H9 (cell line): ENCODE measurements at regions not wholly inside any gene's neighbourhood (a gene's known extent, or its start where the extent isn't known, plus 50 kb on each side); places are given as distances from the start of the nearest gene placed in this dataset.

ENCODE experiments used
- DNase-seq: peaks from one replicate; pipeline ENCODE4 v3.0.0-alpha.2; 2017
- H2AFZ ChIP-seq: one replicate; pipeline ENCODE4 v1.6.1; 2013; ENCODE audit warnings: mild to moderate bottlenecking, low read length, control low read depth, moderate library complexity
- H2AK5ac ChIP-seq: 2 replicates; pipeline ENCODE4 v1.6.1; 2013; ENCODE audit warnings: low read length, control low read depth, mixed read lengths; ENCODE audit not compliant: insufficient read length
- H2BK120ac ChIP-seq: one replicate; pipeline ENCODE4 v1.6.1; 2013; ENCODE audit warnings: low read depth, mild to moderate bottlenecking, low read length, control low read depth, inconsistent platforms; ENCODE audit not compliant: poor library complexity, severe bottlenecking
- H2BK12ac ChIP-seq: 2 replicates; pipeline ENCODE4 v1.6.1; 2013; ENCODE audit warnings: low read length, control low read depth, mixed read lengths, low read depth; ENCODE audit not compliant: insufficient read length
- H2BK15ac ChIP-seq: 2 replicates; pipeline ENCODE4 v1.6.1; 2013; ENCODE audit warnings: low read depth, low read length, control low read depth
- H2BK20ac ChIP-seq: one replicate; pipeline ENCODE4 v1.6.1; 2013; ENCODE audit warnings: low read depth, mild to moderate bottlenecking, low read length, control low read depth, inconsistent platforms; ENCODE audit not compliant: poor library complexity, severe bottlenecking
- H2BK5ac ChIP-seq: 2 replicates; pipeline ENCODE4 v1.6.1; 2013; ENCODE audit warnings: low read length, control low read depth, mixed read lengths; ENCODE audit not compliant: insufficient read length
- H3K14ac ChIP-seq: 2 replicates; pipeline ENCODE4 v1.6.1; 2013; ENCODE audit warnings: low read length, control low read depth; ENCODE audit not compliant: insufficient read depth
- H3K18ac ChIP-seq: 2 replicates; pipeline ENCODE4 v1.6.1; 2013; ENCODE audit warnings: low read depth, mild to moderate bottlenecking, mixed read lengths, low read length, control low read depth; ENCODE audit not compliant: insufficient read length
- H3K23ac ChIP-seq: 2 replicates; pipeline ENCODE4 v1.6.1; 2013; ENCODE audit warnings: low read length, control low read depth, mixed read lengths, low read depth; ENCODE audit not compliant: insufficient read length
- H3K23me2 ChIP-seq: 2 replicates; pipeline ENCODE4 v1.6.1; 2013; ENCODE audit warnings: low read depth, mild to moderate bottlenecking, mixed read lengths, low read length, control low read depth; ENCODE audit not compliant: insufficient read length, poor library complexity, severe bottlenecking
- H3K27ac ChIP-seq: 2 replicates; pipeline ENCODE4 v1.5.1; 2013; ENCODE audit warnings: low read length, control low read depth, mixed read lengths, low read depth; ENCODE audit not compliant: insufficient read length
- H3K27me3 ChIP-seq: 2 replicates; pipeline ENCODE4 v1.6.1; 2013; ENCODE audit warnings: low read length, control low read depth, inconsistent platforms; ENCODE audit not compliant: insufficient read depth
- H3K4ac ChIP-seq: 2 replicates; pipeline ENCODE4 v1.6.1; 2013; ENCODE audit warnings: low read depth, mild to moderate bottlenecking, control low read depth, inconsistent platforms, low read length, moderate library complexity
- H3K4me1 ChIP-seq: 2 replicates; pipeline ENCODE4 v1.6.1; 2013; ENCODE audit warnings: low read length, control low read depth, inconsistent platforms; ENCODE audit not compliant: insufficient read depth
- H3K4me2 ChIP-seq: 2 replicates; pipeline ENCODE4 v1.6.1; 2013; ENCODE audit warnings: low read length, control low read depth, mixed read lengths; ENCODE audit not compliant: insufficient read length, insufficient read depth
- H3K56ac ChIP-seq: 2 replicates; pipeline ENCODE4 v1.6.1; 2013; ENCODE audit warnings: low read depth, mild to moderate bottlenecking, mixed read lengths, low read length, control low read depth; ENCODE audit not compliant: insufficient read length
- H3K79me1 ChIP-seq: 2 replicates; pipeline ENCODE4 v1.6.1; 2013; ENCODE audit warnings: low read depth, mild to moderate bottlenecking, moderate library complexity, low read length, control low read depth, inconsistent platforms; ENCODE audit not compliant: insufficient read depth, poor library complexity, severe bottlenecking
- H3K79me2 ChIP-seq: 2 replicates; pipeline ENCODE4 v1.6.1; 2013; ENCODE audit warnings: low read length, control low read depth, inconsistent platforms; ENCODE audit not compliant: insufficient read depth
- H3K9ac ChIP-seq: 2 replicates; pipeline ENCODE4 v1.6.1; 2013; ENCODE audit warnings: low read length, control low read depth, mixed read lengths; ENCODE audit not compliant: insufficient read length; ENCODE audit errors: extremely low read depth
- H3K9me3 ChIP-seq: one replicate; pipeline ENCODE4 v1.6.1; 2013; ENCODE audit warnings: low read depth, low read length, inconsistent platforms; ENCODE audit not compliant: control insufficient read depth
- H3T11ph ChIP-seq: one replicate; pipeline ENCODE4 v1.6.1; 2013; ENCODE audit warnings: mild to moderate bottlenecking, low read length, control low read depth, inconsistent platforms
- H4K20me1 ChIP-seq: one replicate; pipeline ENCODE4 v1.6.1; 2013; ENCODE audit not compliant: control insufficient read depth, insufficient read length, insufficient read depth
- H4K5ac ChIP-seq: 2 replicates; pipeline ENCODE4 v1.6.1; 2013; ENCODE audit warnings: low read depth, mild to moderate bottlenecking, mixed read lengths, low read length, control low read depth; ENCODE audit not compliant: insufficient read length
- H4K8ac ChIP-seq: replicated peaks from 2 replicates; pipeline ENCODE4 v1.6.1; 2013; ENCODE audit warnings: low read length, control low read depth, mixed read lengths, low read depth; ENCODE audit not compliant: insufficient read length
- H4K91ac ChIP-seq: 2 replicates; pipeline ENCODE4 v1.6.1; 2013; ENCODE audit warnings: low read depth, mild to moderate bottlenecking, moderate library complexity, mixed read lengths, low read length, control low read depth; ENCODE audit not compliant: insufficient read length
- H3K27ac Mint-ChIP-seq, 3 experiments: 2 replicates in 2 of 3; 3 replicates in 1 of 3; pipeline ENCODE4 v1.8.0; 2020 to 2021; ENCODE audit warnings: mixed read lengths in 3 of 3, mild to moderate bottlenecking in 1 of 3, moderate library complexity in 1 of 3
- H3K27me3 Mint-ChIP-seq: 2 replicates; pipeline ENCODE4 v1.8.0; 2021; ENCODE audit warnings: low read depth, mild to moderate bottlenecking, moderate library complexity, mixed read lengths
- H3K36me3 Mint-ChIP-seq, 3 experiments: 2 replicates in 2 of 3; 3 replicates in 1 of 3; pipeline ENCODE4 v1.8.0; 2020 to 2021; ENCODE audit warnings: low read depth in 3 of 3, mixed read lengths in 3 of 3; ENCODE audit not compliant: insufficient read depth in 1 of 3
- H3K4me1 Mint-ChIP-seq, 2 experiments: 2 replicates each; pipeline ENCODE4 v1.8.0; 2020; ENCODE audit warnings: mixed read lengths in 2 of 2
- H3K4me3 Mint-ChIP-seq, 2 experiments: 2 replicates in 1 of 2; 3 replicates in 1 of 2; pipeline ENCODE4 v1.8.0; 2020 to 2021; ENCODE audit warnings: mild to moderate bottlenecking in 2 of 2, mixed read lengths in 2 of 2, moderate library complexity in 1 of 2
- H3K9me3 Mint-ChIP-seq, 2 experiments: 2 replicates in 1 of 2; 3 replicates in 1 of 2; pipeline ENCODE4 v1.8.0; 2020; ENCODE audit warnings: mild to moderate bottlenecking in 2 of 2, mixed read lengths in 2 of 2, moderate library complexity in 1 of 2
- CTCF ChIP-seq: fragments of 200-600 bp; sonication (generic); conservative IDR thresholded peaks from 3 replicates; pipeline ENCODE4 v1.8.0; 2021; ENCODE audit warnings: antibody characterized with exemption, mild to moderate bottlenecking
- WGBS: extraction: QIAGEN DNeasy Blood & Tissue Kit; methylation state at CpG from one replicate; pipeline ENCODE4 v1.1.7; 2013; ENCODE audit warnings: missing lambda C conversion rate, low lambda C conversion rate, mixed read lengths; ENCODE audit not compliant: insufficient read length; ENCODE audit errors: extremely low coverage; 5-methylcytosine and 5-hydroxymethylcytosine counted together

- no peak overlapping the region for H3K27ac ChIP-seq
- WGBS: no CpG with 5 or more reads among the region's 3 CpGs
- H2BK5ac ChIP-seq: no peak overlapping the region
- Mint-ChIP-seq H3K27ac (no peak overlapping the region), H3K36me3 (no peaks in the 10 kb centered on the region), H3K9me3 (peaks cover 0 to 3% of the 10 kb centered on the region in 2 experiments; a peak in 1 of 5 replicates), H3K27me3 (no peaks in the 10 kb centered on the region), H3K4me3 (no peak overlapping the region), H3K4me1 (no peaks in the 10 kb centered on the region)
- H3K56ac ChIP-seq: no peak overlapping the region
- H3K14ac ChIP-seq: no peak overlapping the region
- H3K9ac ChIP-seq: no peak overlapping the region
- H2AK5ac ChIP-seq: no peak overlapping the region
- no peaks in the 10 kb centered on the region for H3K79me2 ChIP-seq
- H4K91ac ChIP-seq: no peak overlapping the region
- H2BK15ac ChIP-seq: no peak overlapping the region
- H4K8ac ChIP-seq: no peak overlapping the region
- no peak overlapping the region for H3T11ph ChIP-seq
- H3K79me1 ChIP-seq: no peaks in the 10 kb centered on the region
- no peaks in the 10 kb centered on the region for H4K20me1 ChIP-seq
- H3K18ac ChIP-seq: no peak overlapping the region
- H2BK20ac ChIP-seq: no peak overlapping the region
- H3K23me2 ChIP-seq: no peaks in the 10 kb centered on the region
- TF ChIP-seq CTCF: no peak; the same call in 2 of the 3 replicates
- H3K4me1 ChIP-seq: no peaks in the 10 kb centered on the region
- no peaks in the 10 kb centered on the region for H3K9me3 ChIP-seq
- H4K5ac ChIP-seq: no peak overlapping the region
- DNase-seq: no peak
- no peak overlapping the region for H2BK120ac ChIP-seq
- H2BK12ac ChIP-seq: no peak overlapping the region
- H2AFZ ChIP-seq: no peak overlapping the region
- H3K4ac ChIP-seq: no peak overlapping the region
- no peaks in the 10 kb centered on the region for H3K27me3 ChIP-seq
- H3K4me2 ChIP-seq: no peak overlapping the region
- no peak overlapping the region for H3K23ac ChIP-seq
Observed at GRCh38 chr3:1787094-1787493, 311.6 kb upstream of the CNTN4 start.
